Activated CD8-positive, alpha-beta T cell treated with anti-CD3 and anti-CD28 coated beads, Interleukin-2, amount 10 ng/mL, durations not matched to agents 7 days and 5 days (primary cell): ENCODE measurements at regions not wholly inside any gene's neighbourhood (a gene's known extent, or its start where the extent isn't known, plus 50 kb on each side); places are given as distances from the start of the nearest gene placed in this dataset.

Source experiments
- ATAC-seq: fragments of 150-1000 bp; cut with Tn5 transposase; one replicate; pipeline ENCODE4 v1.10.0; 2021; ENCODE audit warnings: moderate library complexity
- CTCF ChIA-PET: fragments of 350-600 bp; sonication (Branson Sonifier 250); formaldehyde crosslinking; loops from one replicate; lab custom pipeline; 2021; ENCODE audit warnings: antibody characterized with exemption; lab: Charles Lee
- POLR2A ChIA-PET: fragments of 350-600 bp; sonication (Branson Sonifier 250); formaldehyde crosslinking; loops from one replicate; lab custom pipeline; 2021; ENCODE audit warnings: antibody characterized with exemption; lab: Charles Lee
- DNase-seq: peaks from one replicate; pipeline ENCODE4 v3.0.0-alpha.2; 2020
- H3K27ac Mint-ChIP-seq: one replicate; pipeline ENCODE4 v1.8.0; 2021; ENCODE audit warnings: mild to moderate bottlenecking, mixed read lengths
- H3K27me3 Mint-ChIP-seq: one replicate; pipeline ENCODE4 v1.8.0; 2021; ENCODE audit warnings: low read depth, mixed read lengths
- H3K36me3 Mint-ChIP-seq: one replicate; pipeline ENCODE4 v1.8.0; 2021; ENCODE audit warnings: low read depth, mixed read lengths
- H3K4me1 Mint-ChIP-seq: one replicate; pipeline ENCODE4 v1.8.0; 2021; ENCODE audit warnings: low read depth, mixed read lengths
- H3K4me3 Mint-ChIP-seq: one replicate; pipeline ENCODE4 v1.8.0; 2021; ENCODE audit warnings: mild to moderate bottlenecking, mixed read lengths
- H3K9me3 Mint-ChIP-seq: one replicate; pipeline ENCODE4 v1.8.0; 2022; ENCODE audit warnings: mixed read lengths; ENCODE audit not compliant: insufficient read depth

DNA sequence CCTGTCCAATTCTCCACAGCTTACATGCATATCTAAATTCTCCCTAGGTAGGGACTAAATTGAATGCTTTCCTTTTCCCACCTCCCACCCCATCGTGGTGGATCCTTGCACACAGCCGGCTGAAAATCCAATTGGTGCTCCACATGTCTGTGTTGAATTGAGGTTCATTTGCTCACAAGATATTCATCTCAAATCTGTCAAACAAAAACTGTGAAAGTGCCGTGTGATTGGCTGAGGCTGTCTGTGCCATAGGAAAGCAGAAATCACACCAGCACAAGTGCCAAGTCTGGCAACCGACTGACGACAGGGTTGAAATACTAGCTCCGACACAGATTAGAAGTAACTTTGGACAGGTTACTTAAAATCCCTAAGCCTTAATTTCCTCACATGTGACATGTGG, 823.3 kb downstream of the TDRD15 start:
- Mint-ChIP-seq H3K27ac (no peak overlapping the region), H3K36me3 (no peaks in the 10 kb centered on the region), H3K27me3 (no peaks in the 10 kb centered on the region), H3K4me1 (no peaks in the 10 kb centered on the region), H3K9me3 (peaks cover 19% of the 10 kb centered on the region), H3K4me3 (no peak overlapping the region)
- CTCF ChIA-PET = no interaction called here
- POLR2A ChIA-PET = no interaction called here
- ATAC-seq (no peak), DNase-seq (no peak)

DNA sequence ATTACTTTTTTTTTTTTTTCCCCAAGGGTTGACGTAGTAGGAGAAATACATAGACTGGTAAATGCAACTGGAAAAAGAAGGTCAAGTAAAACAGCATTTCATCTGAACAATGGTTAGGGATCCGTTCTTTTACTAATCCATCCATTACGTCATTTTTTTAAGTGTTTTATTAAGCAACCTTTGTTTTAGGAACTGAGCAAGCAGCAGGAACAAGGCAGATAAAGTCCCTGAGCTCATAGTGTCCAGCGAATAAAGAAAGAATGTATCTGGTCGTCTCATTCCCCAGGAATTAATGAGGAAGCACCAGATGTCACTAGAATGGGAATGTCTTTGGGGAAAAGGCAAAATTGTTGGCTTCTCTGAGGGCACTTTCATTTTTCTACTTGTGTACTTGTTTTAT, 842.4 kb downstream of the TDRD15 start:
- Mint-ChIP-seq H3K9me3 (peaks cover 8% of the 10 kb centered on the region), H3K4me3 (no peak overlapping the region), H3K36me3 (no peaks in the 10 kb centered on the region), H3K27ac (no peak overlapping the region), H3K4me1 (no peaks in the 10 kb centered on the region), H3K27me3 (no peaks in the 10 kb centered on the region)
- no peak for ATAC-seq
- ChIA-PET POLR2A (no interaction called here), CTCF (no interaction called here)
- no peak for DNase-seq

DNA sequence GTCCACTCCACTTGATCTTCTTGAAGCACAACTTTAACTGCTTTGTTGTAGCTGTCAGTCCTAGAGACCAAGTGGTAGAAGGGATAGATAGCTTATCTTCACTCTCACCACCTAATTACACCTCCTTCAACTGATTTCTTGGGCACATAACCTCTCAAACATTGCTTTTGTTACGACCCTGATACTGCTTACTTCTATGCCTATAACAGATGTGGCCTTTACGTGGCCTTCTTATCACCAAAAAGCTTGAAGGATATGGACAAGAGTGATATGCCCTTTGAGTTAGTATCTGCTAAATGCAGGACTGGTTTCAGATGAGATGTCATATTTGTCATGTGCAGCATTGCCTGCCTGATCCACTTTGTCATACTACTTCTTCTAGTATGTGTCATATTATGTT, 847.2 kb downstream of the TDRD15 start:
- ChIA-PET CTCF (no interaction called here), POLR2A (no interaction called here)
- no peak overlapping the region for H3K4me3 Mint-ChIP-seq
- no peaks in the 10 kb centered on the region for H3K27me3 Mint-ChIP-seq
- no peaks in the 10 kb centered on the region for H3K36me3 Mint-ChIP-seq
- peaks cover 6% of the 10 kb centered on the region for H3K9me3 Mint-ChIP-seq
- H3K27ac Mint-ChIP-seq = no peak overlapping the region
- ATAC-seq (no peak), DNase-seq (no peak)
- no peaks in the 10 kb centered on the region for H3K4me1 Mint-ChIP-seq

- H3K4me3 Mint-ChIP-seq = no peak overlapping the region
- H3K9me3 Mint-ChIP-seq = peaks cover 4% of the 10 kb centered on the region
- H3K27ac Mint-ChIP-seq = no peak overlapping the region
- H3K4me1 Mint-ChIP-seq = no peaks in the 10 kb centered on the region
- ChIA-PET CTCF (no interaction called here), POLR2A (no interaction called here)
- ATAC-seq (no peak), DNase-seq (no peak)
- H3K36me3 Mint-ChIP-seq = no peaks in the 10 kb centered on the region
- H3K27me3 Mint-ChIP-seq = no peaks in the 10 kb centered on the region
These were observed 848.8 kb downstream of the TDRD15 start for GRCh38 chr2:21972586-21972985.

DNA sequence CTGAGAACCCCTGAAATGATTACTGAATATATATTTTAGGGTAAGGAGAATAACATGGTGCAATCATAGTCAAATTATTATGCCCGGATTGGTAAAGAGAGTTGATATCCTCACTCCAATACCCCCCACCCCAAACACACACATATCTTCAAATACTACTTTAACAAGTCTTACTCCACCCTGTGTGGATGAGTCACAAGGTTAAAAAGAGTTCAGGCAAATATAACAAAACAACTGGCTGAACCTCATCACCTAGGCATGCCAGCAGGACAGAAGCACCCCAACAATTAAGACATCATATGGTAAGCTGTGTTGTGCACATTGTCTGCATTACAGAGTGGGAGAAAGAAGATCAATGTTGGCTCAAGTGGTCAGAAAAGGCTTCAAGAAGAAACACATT, 857.4 kb downstream of the TDRD15 start:
- H3K4me3 Mint-ChIP-seq = no peak overlapping the region
- DNase-seq (no peak), ATAC-seq (no peak)
- ChIA-PET POLR2A (no interaction called here), CTCF (no interaction called here)
- H3K9me3 Mint-ChIP-seq = peaks cover 24% of the 10 kb centered on the region
- no peak overlapping the region for H3K27ac Mint-ChIP-seq
- no peaks in the 10 kb centered on the region for H3K4me1 Mint-ChIP-seq
- no peaks in the 10 kb centered on the region for H3K36me3 Mint-ChIP-seq
- no peaks in the 10 kb centered on the region for H3K27me3 Mint-ChIP-seq

DNA sequence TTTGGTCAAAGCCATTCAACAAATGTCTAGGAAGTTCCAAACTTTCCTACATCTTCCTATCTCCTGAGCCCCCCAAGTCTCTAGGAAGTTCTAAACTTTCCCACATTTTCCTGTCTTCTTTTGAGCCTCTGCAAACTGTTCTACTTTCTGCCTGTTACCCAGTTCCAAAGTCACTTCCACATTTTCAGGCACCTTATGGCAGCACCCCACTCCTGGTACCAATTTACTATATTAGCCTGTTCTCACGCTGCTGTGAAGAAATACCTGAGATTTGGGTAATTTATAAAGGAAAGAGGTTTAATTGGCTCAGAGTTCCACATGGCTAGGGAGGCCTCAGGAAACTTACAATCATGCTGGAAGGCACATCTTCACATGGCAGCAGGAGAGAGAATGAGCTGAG, 869.2 kb downstream of the TDRD15 start:
- H3K9me3 Mint-ChIP-seq = peaks cover 24% of the 10 kb centered on the region
- DNase-seq = no peak
- POLR2A ChIA-PET = no interaction called here
- ATAC-seq = no peak
- no peaks in the 10 kb centered on the region for H3K27me3 Mint-ChIP-seq
- CTCF ChIA-PET = no interaction called here
- no peaks in the 10 kb centered on the region for H3K36me3 Mint-ChIP-seq
- no peak overlapping the region for H3K4me3 Mint-ChIP-seq
- H3K27ac Mint-ChIP-seq = no peak overlapping the region
- no peaks in the 10 kb centered on the region for H3K4me1 Mint-ChIP-seq

- POLR2A ChIA-PET = no interaction called here
- no peak overlapping the region for H3K4me3 Mint-ChIP-seq
- H3K4me1 Mint-ChIP-seq = no peaks in the 10 kb centered on the region
- H3K9me3 Mint-ChIP-seq = peaks cover 35% of the 10 kb centered on the region
- no peak for DNase-seq
- CTCF ChIA-PET = no interaction called here
- no peak for ATAC-seq
- no peaks in the 10 kb centered on the region for H3K36me3 Mint-ChIP-seq
- H3K27me3 Mint-ChIP-seq = no peaks in the 10 kb centered on the region
- no peak overlapping the region for H3K27ac Mint-ChIP-seq
These were observed 872.6 kb downstream of the TDRD15 start for GRCh38 chr2:21996339-21996738.

- Mint-ChIP-seq H3K27ac (no peak overlapping the region), H3K9me3 (peaks cover 33% of the 10 kb centered on the region), H3K4me3 (no peak overlapping the region), H3K36me3 (no peaks in the 10 kb centered on the region), H3K4me1 (no peaks in the 10 kb centered on the region), H3K27me3 (no peaks in the 10 kb centered on the region)
- ATAC-seq (no peak), DNase-seq (no peak)
- ChIA-PET CTCF (no interaction called here), POLR2A (interaction anchor here (0.6 kb wide), 1 partner anchor 16 kb away, joined by 3 read pairs; no protein-coding TSS in a partner anchor)
These were observed 875.8 kb downstream of the TDRD15 start for GRCh38 chr2:21999522-21999921.

- DNase-seq = no peak
- ChIA-PET POLR2A (no interaction called here), CTCF (no interaction called here)
- Mint-ChIP-seq H3K27ac (no peak overlapping the region), H3K27me3 (no peaks in the 10 kb centered on the region), H3K4me3 (no peak overlapping the region), H3K36me3 (no peaks in the 10 kb centered on the region), H3K9me3 (peaks cover 16% of the 10 kb centered on the region), H3K4me1 (no peaks in the 10 kb centered on the region)
- no peak for ATAC-seq
These were observed 878.3 kb downstream of the TDRD15 start for GRCh38 chr2:22002066-22002465.

GRCh38 chr2:22003270-22003669, 879.5 kb downstream of the TDRD15 start:
- ChIA-PET POLR2A (no interaction called here), CTCF (no interaction called here)
- H3K4me1 Mint-ChIP-seq = no peaks in the 10 kb centered on the region
- H3K27me3 Mint-ChIP-seq = no peaks in the 10 kb centered on the region
- H3K36me3 Mint-ChIP-seq = no peaks in the 10 kb centered on the region
- H3K9me3 Mint-ChIP-seq = peaks cover 11% of the 10 kb centered on the region
- ATAC-seq (no peak), DNase-seq (no peak)
- no peak overlapping the region for H3K27ac Mint-ChIP-seq
- no peak overlapping the region for H3K4me3 Mint-ChIP-seq

- ChIA-PET POLR2A (no interaction called here), CTCF (no interaction called here)
- Mint-ChIP-seq H3K27ac (no peak overlapping the region), H3K27me3 (no peaks in the 10 kb centered on the region), H3K4me3 (no peak overlapping the region), H3K9me3 (peaks cover 14% of the 10 kb centered on the region), H3K4me1 (no peaks in the 10 kb centered on the region), H3K36me3 (no peaks in the 10 kb centered on the region)
- ATAC-seq = no peak
- DNase-seq = no peak
These were observed 887.3 kb downstream of the TDRD15 start for GRCh38 chr2:22011048-22011447.

- ATAC-seq (no peak), DNase-seq (no peak)
- Mint-ChIP-seq H3K4me3 (no peak overlapping the region), H3K27ac (no peak overlapping the region), H3K9me3 (peaks cover 10% of the 10 kb centered on the region), H3K27me3 (no peaks in the 10 kb centered on the region), H3K4me1 (no peaks in the 10 kb centered on the region), H3K36me3 (no peaks in the 10 kb centered on the region)
- ChIA-PET POLR2A (no interaction called here), CTCF (no interaction called here)
These were observed 896.4 kb downstream of the TDRD15 start for GRCh38 chr2:22020091-22020742.
